GM21717 (cell line): ENCODE measurements at regions not wholly inside any gene's neighbourhood (a gene's known extent, or its start where the extent isn't known, plus 50 kb on each side); places are given as distances from the start of the nearest gene placed in this dataset.

Experiments
- ATAC-seq: cut with Tn5 transposase; IDR thresholded peaks from one replicate; pipeline ENCODE4 v1.9.1; 2021; ENCODE audit warnings: mild to moderate bottlenecking, moderate library complexity; ENCODE audit not compliant: unreplicated experiment

DNA sequence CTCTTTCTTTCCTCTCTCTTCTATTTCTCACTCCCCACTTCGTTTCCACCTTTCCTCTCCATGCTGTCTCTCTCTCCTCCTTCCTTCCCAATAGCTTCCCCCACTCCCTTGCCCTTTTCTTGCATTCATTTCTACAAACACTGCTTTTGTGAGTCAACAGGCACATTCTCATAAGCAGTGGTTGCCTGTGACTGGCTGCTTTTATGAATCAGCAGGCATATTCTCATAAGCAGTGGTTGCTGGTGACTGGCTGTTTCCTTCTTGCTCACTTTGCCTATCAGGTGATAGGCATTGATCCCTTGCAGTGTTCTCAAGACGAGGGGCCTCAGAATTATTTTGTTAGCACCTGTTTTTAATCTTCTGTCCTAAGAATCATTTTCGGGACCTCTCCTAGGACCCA, 116.1 kb upstream of the ACTBL2 start:
- ATAC-seq = peak; percentile 51

- no peak for ATAC-seq
These were observed 115.5 kb upstream of the ACTBL2 start for GRCh38 chr5:57598097-57598496.

- ATAC-seq = no peak
These were observed 112.9 kb upstream of the ACTBL2 start for GRCh38 chr5:57595523-57595991.

DNA sequence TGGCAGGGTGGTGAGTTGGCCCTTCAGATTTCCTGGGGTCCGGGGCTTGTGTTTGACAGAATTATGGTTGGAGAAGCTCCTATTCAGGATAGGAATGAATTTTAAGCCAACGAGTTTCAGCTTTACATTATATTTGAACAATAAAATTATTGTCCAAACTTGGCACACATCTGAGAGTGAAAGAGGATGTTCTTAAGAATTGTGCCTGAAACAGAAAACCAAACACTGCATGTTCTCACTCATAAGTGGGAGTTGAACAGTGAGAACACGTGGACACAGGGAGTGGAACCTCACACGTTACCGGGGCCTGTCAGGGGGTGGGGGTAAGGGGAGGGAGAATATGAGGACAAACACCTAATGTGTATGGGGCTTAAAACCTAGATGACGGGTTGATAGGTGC, 111.8 kb upstream of the ACTBL2 start:
- ATAC-seq = no peak

GRCh38 chr5:57592236-57592635, 109.6 kb upstream of the ACTBL2 start:
- no peak for ATAC-seq

- ATAC-seq = no peak
These were observed 104.0 kb upstream of the ACTBL2 start for GRCh38 chr5:57586649-57587048.

DNA sequence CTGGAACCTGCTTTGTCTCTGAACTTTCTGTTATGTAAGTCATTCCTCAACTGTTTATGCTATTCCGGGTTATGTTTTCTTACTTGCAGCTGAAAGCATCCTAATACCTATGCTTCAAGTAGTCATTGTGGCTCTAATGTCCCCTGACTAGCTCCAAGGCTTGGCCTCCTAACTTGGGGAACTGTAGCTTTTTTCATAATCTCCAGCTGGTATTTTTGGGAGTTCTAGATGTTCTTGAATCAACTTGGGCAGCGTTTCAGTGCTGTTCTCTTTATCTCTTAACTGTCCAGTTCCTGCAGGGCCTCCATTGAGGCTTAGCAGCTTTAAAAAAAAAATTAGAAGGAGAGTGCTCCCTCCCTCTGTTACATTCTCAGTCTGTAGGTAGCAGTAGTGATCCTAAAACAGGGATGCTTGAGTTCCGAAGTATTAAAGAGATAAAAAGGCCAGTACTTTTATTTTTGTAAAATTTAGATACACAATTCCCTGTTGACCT, 100.0 kb upstream of the ACTBL2 start:
- no peak for ATAC-seq

DNA sequence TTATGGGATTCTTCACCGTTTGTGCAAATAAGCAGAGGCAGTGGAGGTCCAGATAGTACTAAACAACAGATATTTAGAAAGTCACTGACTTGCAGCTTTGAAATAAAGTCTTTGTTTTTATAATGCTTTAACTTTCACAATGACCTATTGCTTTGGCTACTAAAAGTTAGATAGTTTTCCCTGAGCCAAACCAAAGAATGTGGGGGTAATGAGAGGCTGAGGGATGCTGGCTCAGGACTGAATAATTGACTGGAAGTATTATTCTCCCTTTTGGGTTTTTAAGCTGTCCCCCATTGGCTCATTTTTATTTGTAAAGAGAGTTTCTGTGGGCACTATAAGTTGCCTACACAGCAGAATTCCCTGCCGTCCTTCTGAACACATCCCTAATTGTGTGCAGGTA, 99.2 kb upstream of the ACTBL2 start:
- no peak for ATAC-seq

DNA sequence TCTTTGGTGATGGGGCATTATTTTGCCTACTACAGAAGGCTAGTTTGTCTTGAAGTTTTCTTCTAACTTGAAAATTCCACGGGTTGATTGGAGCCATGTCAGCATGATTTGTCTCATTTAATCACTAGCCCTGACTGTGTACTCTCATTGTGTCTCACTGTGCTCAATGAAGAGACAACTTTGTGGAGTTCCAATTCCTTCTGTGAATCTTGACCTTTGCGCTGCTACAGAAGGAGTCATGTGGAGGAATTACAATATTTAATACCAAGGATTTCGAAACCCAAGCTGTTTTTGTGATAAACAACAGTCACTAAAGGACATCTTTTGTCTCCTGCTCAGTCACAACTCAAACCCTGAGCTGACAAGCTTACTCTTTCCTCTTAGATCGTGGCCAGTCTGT, 98.6 kb upstream of the ACTBL2 start:
- no peak for ATAC-seq

- no peak for ATAC-seq
These were observed 95.0 kb upstream of the ACTBL2 start for GRCh38 chr5:57577432-57578175.

DNA sequence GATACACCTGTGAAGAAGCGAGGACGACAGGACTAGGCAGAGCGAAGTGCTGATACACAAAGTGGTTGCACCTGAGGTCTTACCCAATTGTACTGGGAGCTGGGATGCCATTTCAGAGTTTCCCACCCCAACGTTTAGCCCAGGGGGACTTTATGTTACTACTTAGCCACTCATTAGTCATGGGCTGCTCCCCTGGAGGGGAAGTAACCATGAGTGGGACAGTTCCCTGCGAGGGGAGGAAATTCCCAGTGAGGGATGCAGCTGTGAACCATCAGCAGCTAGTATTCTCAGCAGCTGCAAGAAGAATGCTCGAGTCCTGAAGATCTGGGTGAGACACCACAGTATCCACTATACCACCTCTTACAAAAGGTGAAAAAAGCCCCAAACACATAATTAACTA, 93.7 kb upstream of the ACTBL2 start:
- ATAC-seq = no peak

GRCh38 chr5:57575839-57576238, 93.2 kb upstream of the ACTBL2 start:
- no peak for ATAC-seq

- no peak for ATAC-seq
These were observed 89.8 kb upstream of the ACTBL2 start for GRCh38 chr5:57572461-57572860.

DNA sequence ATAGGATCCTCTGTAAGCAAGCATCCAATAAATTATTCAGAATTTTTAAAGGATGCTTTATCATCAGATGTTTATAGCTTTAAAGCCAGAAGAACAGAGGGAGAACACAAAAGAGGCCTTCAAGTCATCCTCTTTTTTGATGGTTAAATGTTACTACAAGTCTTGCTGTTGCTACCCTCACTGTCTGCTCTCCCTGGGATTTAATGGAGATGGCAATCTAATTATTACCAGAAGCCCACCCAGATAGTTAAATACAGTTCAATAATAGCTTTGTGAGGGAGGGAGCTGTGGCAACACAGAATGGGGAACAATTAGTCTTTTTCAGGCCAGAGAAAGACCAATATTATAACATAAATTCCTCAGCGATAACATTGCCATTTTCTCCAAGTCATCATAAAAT, 87.0 kb upstream of the ACTBL2 start:
- ATAC-seq = no peak

GRCh38 chr5:57568136-57568535, 85.5 kb upstream of the ACTBL2 start:
- ATAC-seq = no peak

DNA sequence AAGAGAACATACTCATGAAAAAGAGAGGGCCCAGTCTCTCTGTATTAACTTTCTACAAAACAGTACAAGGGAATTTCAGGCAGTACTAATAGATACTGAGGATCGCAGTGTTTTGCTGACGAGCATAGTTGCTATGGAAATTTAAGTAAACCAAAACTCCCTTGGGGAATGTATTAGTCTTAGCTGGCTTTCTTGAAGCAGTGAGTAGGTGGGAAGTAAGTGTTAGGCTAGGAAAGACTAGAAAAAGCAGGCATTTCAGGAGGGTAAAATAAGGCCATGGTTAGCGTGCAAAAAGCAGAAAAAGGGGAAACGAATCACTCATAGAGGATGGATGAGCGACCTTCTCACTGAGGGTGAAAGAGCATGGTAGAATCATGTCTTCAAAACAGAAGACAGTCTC, 84.3 kb upstream of the ACTBL2 start:
- ATAC-seq = peak; percentile 59

- no peak for ATAC-seq
These were observed 78.7 kb upstream of the ACTBL2 start for GRCh38 chr5:57561231-57561842.

- no peak for ATAC-seq
These were observed 76.6 kb upstream of the ACTBL2 start for GRCh38 chr5:57559110-57559635.

- ATAC-seq = no peak
These were observed 69.4 kb upstream of the ACTBL2 start for GRCh38 chr5:57552033-57552432.

DNA sequence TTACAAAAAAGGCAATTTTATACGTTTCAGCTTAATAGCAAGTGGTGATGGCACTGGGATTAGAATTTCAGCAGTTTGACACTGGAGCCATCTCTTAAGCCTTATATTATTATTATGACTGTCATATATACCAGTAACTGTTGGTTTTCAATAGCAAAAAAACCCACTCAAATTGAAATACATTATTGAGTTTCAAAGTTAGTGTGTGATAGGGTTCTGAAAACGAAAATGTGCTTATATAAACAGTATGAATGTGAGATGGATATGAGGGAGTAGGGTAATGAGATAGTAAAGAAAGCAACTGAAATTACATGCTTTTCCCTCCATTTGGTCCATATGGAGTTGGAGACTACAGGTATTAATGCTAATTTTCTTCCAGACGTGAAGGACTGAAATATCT, 68.6 kb upstream of the ACTBL2 start:
- no peak for ATAC-seq

GRCh38 chr5:57550132-57550531, 67.5 kb upstream of the ACTBL2 start:
- ATAC-seq = no peak

DNA sequence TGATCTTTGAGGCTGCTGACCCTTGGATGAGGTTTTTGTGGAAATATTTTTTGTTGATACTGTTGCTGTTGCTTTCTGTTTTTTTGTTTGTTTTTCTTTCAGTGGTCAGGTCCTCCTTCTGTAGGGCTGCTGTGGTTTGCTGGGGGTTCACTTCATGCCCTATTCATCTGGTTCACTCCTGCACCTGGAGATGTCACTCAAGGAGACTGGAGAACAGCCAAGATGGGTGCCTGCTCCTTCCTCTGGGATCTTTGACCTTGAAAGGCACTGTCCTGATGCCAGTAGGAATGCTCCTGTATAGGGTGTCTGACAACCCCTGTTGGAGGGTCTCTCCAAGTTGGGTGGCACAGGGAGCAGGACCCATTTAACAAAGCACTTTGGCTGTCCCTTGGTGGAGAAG, 67.0 kb upstream of the ACTBL2 start:
- ATAC-seq = no peak
